ENCODE measurements at regions not wholly inside any gene's neighbourhood (a gene's known extent, or its start where the extent isn't known, plus 50 kb on each side); places are given as distances from the start of the nearest gene placed in this dataset.

DNA sequence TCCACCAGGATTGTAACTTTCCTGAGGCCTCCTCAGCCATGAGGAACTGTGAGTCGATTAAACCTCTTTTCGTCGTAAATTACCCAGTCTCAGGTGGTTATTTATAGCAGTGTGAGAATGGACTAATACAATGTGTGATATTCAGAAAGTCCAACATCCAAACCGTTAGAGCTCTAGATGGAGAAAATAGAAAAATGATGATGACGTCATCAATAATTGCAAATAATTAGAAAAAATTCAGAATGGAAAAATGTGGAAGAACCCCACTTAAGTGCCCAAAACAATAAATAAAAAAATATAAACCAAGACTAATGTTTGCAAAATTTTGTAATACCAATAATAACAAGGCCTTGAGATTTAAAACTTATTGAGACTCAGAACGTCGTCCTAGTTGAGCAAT, 103.0 kb upstream of the PLPPR5 start:
- Histone ChIP-seq H3K27ac (no peak overlapping the region), H3K4me2 (no peak overlapping the region), H4K20me1 (ENCODE audit: insufficient read depth) (no peaks in the 10 kb centered on the region), H3K9ac (no peak overlapping the region), H2AFZ (ENCODE audit: low read depth) (no peak overlapping the region), H3K4me1 (ENCODE audit: low read depth, poor library complexity, severe bottlenecking) (no peaks in the 10 kb centered on the region), H3K4me3 (IDR thresholded peaks at IDR 0.05; ENCODE audit: insufficient read depth, low read depth, low read length) (no peak overlapping the region), H3K79me2 (ENCODE audit: insufficient read depth, low read depth) (no peaks in the 10 kb centered on the region), H3K27me3 (ENCODE audit: insufficient read depth, low read depth) (no peaks in the 10 kb centered on the region), H3K36me3 (ENCODE audit: insufficient read depth) (no peaks in the 10 kb centered on the region)
- TF ChIP-seq, protein P1, sequence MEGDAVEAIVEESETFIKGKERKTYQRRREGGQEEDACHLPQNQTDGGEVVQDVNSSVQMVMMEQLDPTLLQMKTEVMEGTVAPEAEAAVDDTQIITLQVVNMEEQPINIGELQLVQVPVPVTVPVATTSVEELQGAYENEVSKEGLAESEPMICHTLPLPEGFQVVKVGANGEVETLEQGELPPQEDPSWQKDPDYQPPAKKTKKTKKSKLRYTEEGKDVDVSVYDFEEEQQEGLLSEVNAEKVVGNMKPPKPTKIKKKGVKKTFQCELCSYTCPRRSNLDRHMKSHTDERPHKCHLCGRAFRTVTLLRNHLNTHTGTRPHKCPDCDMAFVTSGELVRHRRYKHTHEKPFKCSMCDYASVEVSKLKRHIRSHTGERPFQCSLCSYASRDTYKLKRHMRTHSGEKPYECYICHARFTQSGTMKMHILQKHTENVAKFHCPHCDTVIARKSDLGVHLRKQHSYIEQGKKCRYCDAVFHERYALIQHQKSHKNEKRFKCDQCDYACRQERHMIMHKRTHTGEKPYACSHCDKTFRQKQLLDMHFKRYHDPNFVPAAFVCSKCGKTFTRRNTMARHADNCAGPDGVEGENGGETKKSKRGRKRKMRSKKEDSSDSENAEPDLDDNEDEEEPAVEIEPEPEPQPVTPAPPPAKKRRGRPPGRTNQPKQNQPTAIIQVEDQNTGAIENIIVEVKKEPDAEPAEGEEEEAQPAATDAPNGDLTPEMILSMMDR (conservative IDR thresholded peaks at IDR 0.05; ENCODE audit: low read depth, low read length): no peak

DNA sequence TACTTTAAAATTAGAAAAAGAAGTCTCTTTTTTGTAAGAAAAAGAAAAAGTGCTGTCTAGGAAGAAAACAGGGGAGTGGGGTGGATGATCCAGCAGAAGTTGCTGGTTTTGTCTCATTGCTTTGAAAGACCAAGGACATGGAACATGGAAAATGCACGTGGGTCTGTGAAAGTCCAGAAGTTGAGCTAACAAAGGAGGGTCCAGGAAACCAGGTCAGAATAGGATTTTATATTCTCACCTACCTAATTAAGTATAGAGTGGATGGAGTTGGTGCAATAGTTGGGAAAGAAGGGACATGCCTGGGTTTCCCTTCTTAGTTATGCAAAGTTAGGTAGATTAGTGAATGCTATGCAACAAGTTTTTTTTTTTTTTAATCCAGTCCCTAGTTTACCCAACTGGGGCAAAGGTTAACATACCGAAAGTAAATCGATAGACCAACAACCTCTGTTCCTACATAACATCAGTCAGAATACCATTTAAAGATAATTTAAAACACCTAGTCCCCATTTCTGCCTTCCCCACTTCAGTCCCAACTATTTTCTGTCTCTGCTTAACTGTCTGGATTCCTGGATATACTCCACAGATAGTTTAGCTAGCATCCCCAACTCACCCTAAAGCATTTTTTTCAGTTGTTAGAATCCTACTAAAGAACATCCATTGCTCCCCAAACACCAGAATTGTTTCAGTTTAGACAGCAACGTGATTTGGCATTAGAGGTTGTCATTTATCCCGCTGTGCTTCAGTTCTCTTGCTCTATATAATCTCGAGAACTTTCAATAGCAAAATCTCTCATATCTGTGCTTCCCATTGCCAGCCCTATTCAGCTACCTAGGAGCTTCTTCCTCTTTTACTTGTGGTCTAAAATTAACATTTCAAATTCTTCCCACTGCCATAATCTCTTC, 105.7 kb upstream of the PLPPR5 start:
- H4K20me1 ChIP-seq (ENCODE audit: insufficient read depth): no peaks in the 10 kb centered on the region

DNA sequence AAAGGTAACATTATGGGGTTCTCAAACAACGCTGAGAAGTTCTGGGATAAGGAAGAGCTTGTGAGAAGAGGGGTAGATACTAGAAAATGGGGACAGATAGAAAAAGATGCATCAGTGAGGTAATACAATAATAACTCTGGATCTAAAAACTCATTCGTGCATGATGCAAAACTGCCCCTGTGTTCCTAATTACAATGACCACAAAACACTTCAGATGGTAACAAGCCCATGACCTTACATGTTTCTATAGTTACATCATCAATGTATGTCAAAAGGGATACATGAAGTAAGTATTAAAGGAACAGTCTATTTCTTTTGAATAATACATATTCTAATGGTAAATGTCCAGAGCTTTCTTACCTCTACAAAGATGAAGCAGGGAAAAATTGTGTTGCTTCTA, 110.6 kb upstream of the PLPPR5 start:
- no peak overlapping the region for H3K4me2 ChIP-seq
- no peaks in the 10 kb centered on the region for H3K36me3 ChIP-seq (ENCODE audit: insufficient read depth)
- H3K27ac ChIP-seq: no peak overlapping the region
- H3K79me2 ChIP-seq (ENCODE audit: insufficient read depth, low read depth): no peaks in the 10 kb centered on the region
- no peaks in the 10 kb centered on the region for H3K27me3 ChIP-seq (ENCODE audit: insufficient read depth, low read depth)
- no peak overlapping the region for H3K9ac ChIP-seq
- no peaks in the 10 kb centered on the region for H3K4me1 ChIP-seq (ENCODE audit: low read depth, poor library complexity, severe bottlenecking)
- no peaks in the 10 kb centered on the region for H4K20me1 ChIP-seq (ENCODE audit: insufficient read depth)
- no peak overlapping the region for H3K4me3 ChIP-seq (IDR thresholded peaks at IDR 0.05; ENCODE audit: insufficient read depth, low read depth, low read length)
- no peak overlapping the region for H2AFZ ChIP-seq (ENCODE audit: low read depth)
- TF ChIP-seq, protein P1 (conservative IDR thresholded peaks at IDR 0.05; ENCODE audit: low read depth, low read length): no peak

More for the DNA sequence above, 105.7 kb upstream of the PLPPR5 start:
- Histone ChIP-seq H3K36me3 (ENCODE audit: insufficient read depth) (no peaks in the 10 kb centered on the region), H3K27me3 (ENCODE audit: insufficient read depth, low read depth) (no peaks in the 10 kb centered on the region), H3K4me2 (no peak overlapping the region), H3K4me1 (ENCODE audit: low read depth, poor library complexity, severe bottlenecking) (no peaks in the 10 kb centered on the region), H2AFZ (ENCODE audit: low read depth) (no peak overlapping the region), H3K9ac (no peak overlapping the region), H3K27ac (no peak overlapping the region), H3K4me3 (IDR thresholded peaks at IDR 0.05; ENCODE audit: insufficient read depth, low read depth, low read length) (no peak overlapping the region), H3K79me2 (ENCODE audit: insufficient read depth, low read depth) (no peaks in the 10 kb centered on the region)
- TF ChIP-seq, protein P1 (conservative IDR thresholded peaks at IDR 0.05; ENCODE audit: low read depth, low read length): no peak

DNA sequence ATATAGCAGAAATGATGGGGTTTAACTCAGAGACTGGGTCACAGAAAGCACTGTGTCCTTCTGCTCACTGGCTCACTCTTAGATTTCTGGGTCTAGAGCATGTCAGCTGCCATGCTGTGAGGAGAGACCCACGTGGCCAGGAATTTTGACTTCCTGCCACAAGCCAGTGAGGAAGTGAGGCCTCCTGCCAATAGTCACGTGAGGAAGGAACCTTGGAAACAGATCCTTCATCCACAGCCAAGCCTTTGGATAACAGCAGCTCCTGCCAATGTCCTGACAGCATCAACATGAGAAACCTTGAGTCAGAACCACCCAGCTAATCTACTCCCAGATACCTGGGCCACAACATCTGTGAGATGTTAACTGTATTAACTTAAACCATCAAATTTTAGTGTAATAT, 114.5 kb upstream of the PLPPR5 start:
- H3K27me3 ChIP-seq (ENCODE audit: insufficient read depth, low read depth): no peaks in the 10 kb centered on the region
- H3K79me2 ChIP-seq (ENCODE audit: insufficient read depth, low read depth): no peaks in the 10 kb centered on the region
- H4K20me1 ChIP-seq (ENCODE audit: insufficient read depth): no peaks in the 10 kb centered on the region
- H3K4me1 ChIP-seq (ENCODE audit: low read depth, poor library complexity, severe bottlenecking): no peaks in the 10 kb centered on the region
- H2AFZ ChIP-seq (ENCODE audit: low read depth): no peak overlapping the region
- H3K9ac ChIP-seq: no peak overlapping the region
- TF ChIP-seq, protein P1 (conservative IDR thresholded peaks at IDR 0.05; ENCODE audit: low read depth, low read length): no peak
- H3K4me2 ChIP-seq: no peak overlapping the region
- H3K4me3 ChIP-seq (IDR thresholded peaks at IDR 0.05; ENCODE audit: insufficient read depth, low read depth, low read length): no peak overlapping the region
- H3K36me3 ChIP-seq (ENCODE audit: insufficient read depth): no peaks in the 10 kb centered on the region
- H3K27ac ChIP-seq: no peak overlapping the region
